AG09309 (cell line): ENCODE measurements at regions not wholly inside any gene's neighbourhood (a gene's known extent, or its start where the extent isn't known, plus 50 kb on each side); places are given as distances from the start of the nearest gene placed in this dataset.

Experiments used
- DNase-seq: peaks from one replicate; pipeline ENCODE4 v3.0.0-alpha.2; 2010; ENCODE audit warnings: low read depth
- H3K4me3 ChIP-seq: 2 replicates; pipeline ENCODE4 v1.5.1; 2011; ENCODE audit warnings: mild to moderate bottlenecking, low read depth, low read length, moderate library complexity; ENCODE audit not compliant: control insufficient read depth
- CTCF ChIP-seq: IDR thresholded peaks from 2 replicates; pipeline ENCODE4 v1.5.1; 2011; ENCODE audit warnings: mild to moderate bottlenecking, low read depth, low read length, inconsistent platforms; ENCODE audit not compliant: insufficient read depth, control insufficient read depth; ENCODE audit errors: missing control alignments

- TF ChIP-seq CTCF: no peak
- no peak overlapping the region for H3K4me3 ChIP-seq
- DNase-seq: no peak
These were observed 327.8 kb upstream of the FANCL start for GRCh38 chr2:58568901-58569300.

GRCh38 chr2:58562276-58562675 lies 321.2 kb upstream of the FANCL start:
- TF ChIP-seq CTCF: no peak
- DNase-seq: no peak
- H3K4me3 ChIP-seq: no peak overlapping the region

GRCh38 chr2:58560531-58560930 lies 319.4 kb upstream of the FANCL start:
- H3K4me3 ChIP-seq: no peak overlapping the region
- no peak for DNase-seq
- TF ChIP-seq CTCF: no peak

- H3K4me3 ChIP-seq: no peak overlapping the region
- no peak for TF ChIP-seq CTCF
- DNase-seq: no peak
These were observed 317.8 kb upstream of the FANCL start for GRCh38 chr2:58558881-58559280.

GRCh38 chr2:58557176-58557575 lies 316.1 kb upstream of the FANCL start:
- no peak overlapping the region for H3K4me3 ChIP-seq
- no peak for DNase-seq
- TF ChIP-seq CTCF: no peak

GRCh38 chr2:58553937-58554336 lies 312.8 kb upstream of the FANCL start:
- no peak overlapping the region for H3K4me3 ChIP-seq
- TF ChIP-seq CTCF: peak; percentile 19
- DNase-seq: no peak

GRCh38 chr2:58553522-58553921 lies 312.4 kb upstream of the FANCL start:
- no peak for TF ChIP-seq CTCF
- DNase-seq: no peak

More at GRCh38 chr2:58553522-58553921, 312.4 kb upstream of the FANCL start:
- no peak overlapping the region for H3K4me3 ChIP-seq
